H1 (cell line): ENCODE measurements at regions not wholly inside any gene's neighbourhood (a gene's known extent, or its start where the extent isn't known, plus 50 kb on each side); places are given as distances from the start of the nearest gene placed in this dataset.

Experiments used
- CTCF ChIA-PET: fragments of 300-600 bp; sonication (Branson Sonifier 250); formaldehyde crosslinking; loops from one replicate; lab custom pipeline; 2021; ENCODE audit not compliant: partially characterized antibody; lab: Charles Lee
- POLR2A ChIA-PET: fragments of 300-600 bp; sonication (Branson Sonifier 250); formaldehyde crosslinking; loops from one replicate; lab custom pipeline; 2021; ENCODE audit warnings: inconsistent platforms; ENCODE audit not compliant: partially characterized antibody; lab: Charles Lee
- DNase-seq, 2 experiments: peaks; one replicate each; pipeline versions ENCODE4 v3.0.0 to v3.0.0-alpha.2; 2010 to 2022; ENCODE audit warnings: low spot score in 2 of 2, low read depth in 1 of 2, mixed read lengths in 1 of 2
- FAIRE-seq: peaks from 2 replicates; lab custom pipeline; 2011; peaks lifted over from hg19 to GRCh38; lab: Jason Lieb, UNC
- H2AFZ ChIP-seq: 2 replicates; pipeline ENCODE4 v1.8.1; 2012; ENCODE audit warnings: low read length, inconsistent platforms
- H2AK5ac ChIP-seq: 2 replicates; pipeline ENCODE4 v1.6.1; 2013; ENCODE audit warnings: low read depth, low read length
- H2BK120ac ChIP-seq: replicated peaks from 2 replicates; pipeline ENCODE3; 2013; ENCODE audit warnings: low read depth, low read length, inconsistent platforms
- H2BK12ac ChIP-seq: 2 replicates; pipeline ENCODE4 v1.6.1; 2013; ENCODE audit warnings: low read depth, low read length
- H2BK15ac ChIP-seq: 2 replicates; pipeline ENCODE4 v1.6.1; 2013; ENCODE audit warnings: low read length
- H2BK20ac ChIP-seq: 2 replicates; pipeline ENCODE4 v1.6.1; 2013; ENCODE audit warnings: low read length
- H2BK5ac ChIP-seq: 2 replicates; pipeline ENCODE4 v1.6.1; 2013; ENCODE audit warnings: low read depth, low read length
- H3K14ac ChIP-seq: 2 replicates; pipeline ENCODE4 v1.6.1; 2013; ENCODE audit warnings: inconsistent platforms; ENCODE audit not compliant: insufficient read length
- H3K18ac ChIP-seq: 2 replicates; pipeline ENCODE4 v1.6.1; 2013; ENCODE audit warnings: low read length; ENCODE audit errors: extremely low read depth
- H3K23ac ChIP-seq: 2 replicates; pipeline ENCODE4 v1.6.1; 2013; ENCODE audit warnings: inconsistent platforms; ENCODE audit not compliant: insufficient read length
- H3K23me2 ChIP-seq: 2 replicates; pipeline ENCODE4 v1.6.1; 2013; ENCODE audit warnings: low read depth, low read length
- H3K27ac ChIP-seq: 2 replicates; pipeline ENCODE4 v1.6.1; 2011; ENCODE audit warnings: low read depth, low read length, inconsistent platforms
- H3K27me3 ChIP-seq, 4 experiments: replicated peaks in 1 of 4; 1 replicate in 1 of 4; 2 replicates in 3 of 4; pipeline versions ENCODE4 v1.6.1 to v1.8.1; 2011 to 2013; ENCODE audit warnings: low read length in 3 of 4, mild to moderate bottlenecking in 3 of 4, inconsistent platforms in 2 of 4, mixed read lengths in 2 of 4, moderate library complexity in 1 of 4; ENCODE audit not compliant: control insufficient read depth in 3 of 4, insufficient read depth in 3 of 4; ENCODE audit errors: extremely low read depth in 1 of 4
- H3K36me3 ChIP-seq, 4 experiments: 2 replicates each; pipeline versions ENCODE4 v1.6.1 to v1.8.1; 2011 to 2013; ENCODE audit warnings: mild to moderate bottlenecking in 4 of 4, low read length in 3 of 4, moderate library complexity in 2 of 4, control low read depth in 1 of 4, inconsistent platforms in 1 of 4; ENCODE audit not compliant: insufficient read depth in 4 of 4, control insufficient read depth in 2 of 4
- H3K4ac ChIP-seq: replicated peaks from 2 replicates; pipeline ENCODE3; 2013; ENCODE audit warnings: low read length, low read depth, mixed read lengths, inconsistent platforms; ENCODE audit not compliant: insufficient read length
- H3K4me1 ChIP-seq, 4 experiments: replicated peaks in 1 of 4; 1 replicate in 1 of 4; 2 replicates in 3 of 4; pipeline versions ENCODE4 v1.6.1 to v1.8.1; 2011 to 2013; ENCODE audit warnings: low read length in 3 of 4, inconsistent platforms in 2 of 4, mixed read lengths in 1 of 4; ENCODE audit not compliant: insufficient read depth in 4 of 4, control insufficient read depth in 3 of 4
- H3K4me2 ChIP-seq, 2 experiments: 2 replicates each; pipeline versions ENCODE4 v1.6.1 to v1.8.1; 2011 to 2013; ENCODE audit warnings: low read depth in 2 of 2, low read length in 2 of 2, control low read depth in 1 of 2, inconsistent platforms in 1 of 2, mild to moderate bottlenecking in 1 of 2; ENCODE audit not compliant: insufficient read depth in 1 of 2
- H3K4me3 ChIP-seq, 4 experiments: fragments of 200-600, 300-600 bp in 1 of 4; sonication (generic), shearing (Covaris generic), sonication (Bioruptor Twin) in 1 of 4; 2 replicates each; pipeline versions ENCODE4 v1.5.1 to v1.8.1; 2011 to 2016; ENCODE audit warnings: low read length in 4 of 4, low read depth in 3 of 4, control low read depth in 2 of 4, inconsistent platforms in 2 of 4, mild to moderate bottlenecking in 2 of 4, mixed read lengths in 1 of 4, moderate library complexity in 1 of 4; ENCODE audit not compliant: insufficient read depth in 2 of 4; ENCODE audit errors: extremely low read depth in 1 of 4
- H3K56ac ChIP-seq: replicated peaks from 2 replicates; pipeline ENCODE3; 2013; ENCODE audit warnings: low read depth, mild to moderate bottlenecking, mixed read lengths, low read length, inconsistent platforms; ENCODE audit not compliant: insufficient read length
- H3K79me1 ChIP-seq: 2 replicates; pipeline ENCODE4 v1.6.1; 2013; ENCODE audit warnings: low read depth, low read length, control low read depth
- H3K79me2 ChIP-seq, 2 experiments: 2 replicates each; pipeline versions ENCODE4 v1.6.1 to v1.8.1; 2012 to 2013; ENCODE audit warnings: low read length in 2 of 2, mild to moderate bottlenecking in 2 of 2, inconsistent platforms in 1 of 2; ENCODE audit not compliant: insufficient read depth in 2 of 2, control insufficient read depth in 1 of 2
- H3K9ac ChIP-seq, 4 experiments: replicated peaks in 1 of 4; 1 replicate in 1 of 4; 2 replicates in 3 of 4; pipeline versions ENCODE4 v1.6.1 to v1.8.1; 2011 to 2013; ENCODE audit warnings: low read depth in 3 of 4, low read length in 3 of 4, control low read depth in 2 of 4, mild to moderate bottlenecking in 2 of 4, moderate library complexity in 2 of 4, inconsistent platforms in 1 of 4; ENCODE audit errors: extremely low read depth in 1 of 4
- H3K9me3 ChIP-seq, 2 experiments: 2 replicates each; pipeline versions ENCODE4 v1.6.1 to v1.8.1; 2012 to 2013; ENCODE audit warnings: mild to moderate bottlenecking in 2 of 2, moderate library complexity in 2 of 2, control low read depth in 1 of 2, inconsistent platforms in 1 of 2, low read depth in 1 of 2, low read length in 1 of 2, mixed read lengths in 1 of 2; ENCODE audit not compliant: insufficient read depth in 2 of 2
- H4K20me1 ChIP-seq, 2 experiments: replicated peaks in 1 of 2; 2 replicates each; pipeline versions ENCODE3 to v1.8.1; 2011 to 2013; ENCODE audit warnings: inconsistent platforms in 2 of 2, low read length in 2 of 2, mild to moderate bottlenecking in 1 of 2; ENCODE audit not compliant: insufficient read depth in 2 of 2, control insufficient read depth in 1 of 2
- H4K5ac ChIP-seq: 2 replicates; pipeline ENCODE4 v1.6.1; 2013; ENCODE audit warnings: low read length, low read depth, mixed read lengths, inconsistent platforms; ENCODE audit not compliant: insufficient read length
- H4K8ac ChIP-seq: 2 replicates; pipeline ENCODE4 v1.8.0; 2013; ENCODE audit warnings: mild to moderate bottlenecking, moderate library complexity, low read length, inconsistent platforms; ENCODE audit not compliant: insufficient read depth; ENCODE audit errors: extremely low read depth
- H4K91ac ChIP-seq: replicated peaks from 2 replicates; pipeline ENCODE3; 2013; ENCODE audit warnings: low read length, mixed read lengths, inconsistent platforms; ENCODE audit not compliant: insufficient read length
- CBX8 ChIP-seq: fragments of 300-800, 300-1000 bp; sonication (generic); IDR thresholded peaks from 2 replicates; pipeline ENCODE4 v1.7.1; 2016; ENCODE audit warnings: low read depth, low read length, borderline replicate concordance
- HDAC6 ChIP-seq: IDR thresholded peaks from one replicate; pipeline ENCODE4 v1.7.1; 2012; ENCODE audit warnings: low read depth, mild to moderate bottlenecking, inconsistent platforms, low read length, moderate library complexity
- MAFK ChIP-seq: IDR thresholded peaks from 2 replicates; pipeline ENCODE4 v1.6.1; 2012; ENCODE audit warnings: low read depth, mild to moderate bottlenecking, improper control_type of control experiment, low read length
- SIX5 ChIP-seq: IDR thresholded peaks from 2 replicates; pipeline ENCODE4 v1.6.1; 2011; ENCODE audit warnings: mild to moderate bottlenecking, low read depth, low read length
- TBP ChIP-seq: IDR thresholded peaks from 2 replicates; pipeline ENCODE4 v1.6.1; 2011; ENCODE audit warnings: low read depth, low read length, improper control_type of control experiment
- WGBS, 2 experiments: shearing (Covaris generic) in 1 of 2; methylation state at CpG; one replicate each; pipeline versions ENCODE4 v1.1.6 to v1.1.7; 2013 to 2015; ENCODE audit warnings: low lambda C conversion rate in 2 of 2, mixed read lengths in 2 of 2, inconsistent platforms in 1 of 2, low coverage in 1 of 2, missing lambda C conversion rate in 1 of 2; ENCODE audit not compliant: insufficient replicate concordance in 2 of 2, insufficient coverage in 1 of 2, insufficient read length in 1 of 2; ENCODE audit errors: extremely low coverage in 1 of 2, missing lambda C conversion rate in 1 of 2; 5-methylcytosine and 5-hydroxymethylcytosine counted together

- Histone ChIP-seq H3K36me3 (no peaks in the 10 kb centered on the region), H3K23me2 (peaks cover 2% of the 10 kb centered on the region; the same call in 1 of the 2 replicates), H4K8ac (no peak overlapping the region), H3K4me3 (no peak overlapping the region), H3K56ac (no peak overlapping the region), H3K23ac (no peak overlapping the region), H3K4me2 (no peak overlapping the region), H2BK5ac (no peak overlapping the region), H2AFZ (no peak overlapping the region)
- CTCF ChIA-PET = no interaction called here
- no peak for TF ChIP-seq CBX8
- TF ChIP-seq SIX5 = no peak
- TF ChIP-seq MAFK = no peak
- TF ChIP-seq TBP = no peak
- TF ChIP-seq HDAC6 = no peak
- TF ChIP-seq, all 59 proteins: peak for 0
- Histone ChIP-seq H4K91ac (no peak overlapping the region), H2BK15ac (no peak overlapping the region), H3K4ac (no peak overlapping the region), H3K79me2 (no peaks in the 10 kb centered on the region), H2AK5ac (no peak overlapping the region), H3K27ac (no peak overlapping the region), H3K14ac (no peak overlapping the region), H2BK20ac (no peak overlapping the region), H2BK12ac (no peak overlapping the region), H3K4me1 (no peaks in the 10 kb centered on the region), H3K18ac (no peak overlapping the region), H4K20me1 (no peaks in the 10 kb centered on the region), H2BK120ac (no peak overlapping the region), H3K9ac (no peak overlapping the region), H3K27me3 (no peaks in the 10 kb centered on the region), H4K5ac (no peak overlapping the region), H3K9me3 (no peaks in the 10 kb centered on the region), H3K79me1 (no peaks in the 10 kb centered on the region)
- POLR2A ChIA-PET = no interaction called here
- FAIRE-seq (no peak), DNase-seq (no peak)
- 89% methylated on average over 5 of the region's 5 CpGs; no CpG with 5 or more reads in 1 of the 2 experiments for WGBS, 2 experiments
These were observed 357.4 kb downstream of the LMX1A start for GRCh38 chr1:164999146-164999545.
